Inflammatory macrophage treated with lipopolysaccharide for 1 hour (primary cell): ENCODE measurements at regions not wholly inside any gene's neighbourhood (a gene's known extent, or its start where the extent isn't known, plus 50 kb on each side); places are given as distances from the start of the nearest gene placed in this dataset.

Experiments
- DNase-seq, 2 donors: peaks; one replicate each; pipeline ENCODE4 v3.0.0-alpha.2; 2020 to 2022

- DNase-seq = no peak
Measured at GRCh38 chr4:138686106-138686835, 329.3 kb upstream of the NOCT start.

- no peak for DNase-seq
Measured at GRCh38 chr4:138685316-138685715, 330.3 kb upstream of the NOCT start.

- DNase-seq = peak; percentile 53 to 92
Measured at GRCh38 chr4:138680989-138681604, 334.5 kb upstream of the NOCT start.

GRCh38 chr4:138680256-138680655 is 335.3 kb upstream of the NOCT start:
- DNase-seq = no peak

- no peak for DNase-seq
Measured at GRCh38 chr4:138678985-138679746, 336.4 kb upstream of the NOCT start.

- DNase-seq = no peak
Measured at GRCh38 chr4:138677748-138678147, 337.8 kb upstream of the NOCT start.

GRCh38 chr4:138677212-138677611 is 338.4 kb upstream of the NOCT start:
- no peak for DNase-seq

- no peak for DNase-seq
Measured at GRCh38 chr4:138675685-138676084, 339.9 kb upstream of the NOCT start.

- DNase-seq = peak in 1 of 2 donors; percentile 7
Measured at GRCh38 chr4:138674209-138674608, 341.4 kb upstream of the NOCT start.

GRCh38 chr4:138673053-138673452 is 342.5 kb upstream of the NOCT start:
- DNase-seq = peak; percentile 12 to 54

- DNase-seq = no peak
Measured at GRCh38 chr4:138672393-138672976, 343.1 kb upstream of the NOCT start.

GRCh38 chr4:138671606-138672084 is 343.9 kb upstream of the NOCT start:
- no peak for DNase-seq

GRCh38 chr4:138671106-138671505 is 344.5 kb upstream of the NOCT start:
- no peak for DNase-seq

GRCh38 chr4:138670681-138671080 is 344.9 kb upstream of the NOCT start:
- DNase-seq = no peak

GRCh38 chr4:138669479-138670315 is 345.9 kb upstream of the NOCT start:
- DNase-seq = no peak

GRCh38 chr4:138668309-138668708 is 347.3 kb upstream of the NOCT start:
- DNase-seq = no peak

GRCh38 chr4:138666366-138666765 is 349.2 kb upstream of the NOCT start:
- no peak for DNase-seq

GRCh38 chr4:138665851-138666250 is 349.7 kb upstream of the NOCT start:
- DNase-seq = no peak

- no peak for DNase-seq
Measured at GRCh38 chr4:138663883-138664282, 351.7 kb upstream of the NOCT start.

GRCh38 chr4:138659812-138660316 is 355.7 kb upstream of the NOCT start:
- DNase-seq = no peak

GRCh38 chr4:138659037-138659811 is 356.4 kb upstream of the NOCT start:
- no peak for DNase-seq
